HG03520 (cell line): ENCODE measurements at regions not wholly inside any gene's neighbourhood (a gene's known extent, or its start where the extent isn't known, plus 50 kb on each side); places are given as distances from the start of the nearest gene placed in this dataset.
"Not testable (repeated sequence)": the region's sequence is repeated elsewhere in the genome, so short reads cannot be mapped to it uniquely, and the experiment has no call there.

Experiments
- ATAC-seq: cut with Tn5 transposase; IDR thresholded peaks from one replicate; pipeline ENCODE4 v1.9.1; 2021; ENCODE audit warnings: mild to moderate bottlenecking, moderate library complexity; ENCODE audit not compliant: unreplicated experiment

DNA sequence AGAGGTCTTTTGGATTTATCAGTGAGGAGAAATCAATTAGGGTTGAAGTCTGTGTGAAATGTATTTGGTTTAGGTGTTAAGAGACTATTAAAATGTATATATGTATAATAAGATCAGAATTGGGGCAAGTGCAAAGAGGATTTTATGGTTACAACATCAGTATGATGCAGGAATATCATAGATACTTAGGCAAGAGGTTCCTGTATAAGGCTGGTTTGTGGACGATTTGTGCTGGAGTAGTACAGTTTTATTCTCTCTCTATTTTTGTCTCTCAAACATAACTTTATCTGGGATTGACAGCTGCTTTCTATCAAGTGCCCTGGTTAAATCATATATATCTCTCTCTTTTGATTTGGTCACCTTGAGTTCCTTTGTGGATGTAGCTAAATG, 142.5 kb downstream of the CTH start:
- ATAC-seq, result no peak

DNA sequence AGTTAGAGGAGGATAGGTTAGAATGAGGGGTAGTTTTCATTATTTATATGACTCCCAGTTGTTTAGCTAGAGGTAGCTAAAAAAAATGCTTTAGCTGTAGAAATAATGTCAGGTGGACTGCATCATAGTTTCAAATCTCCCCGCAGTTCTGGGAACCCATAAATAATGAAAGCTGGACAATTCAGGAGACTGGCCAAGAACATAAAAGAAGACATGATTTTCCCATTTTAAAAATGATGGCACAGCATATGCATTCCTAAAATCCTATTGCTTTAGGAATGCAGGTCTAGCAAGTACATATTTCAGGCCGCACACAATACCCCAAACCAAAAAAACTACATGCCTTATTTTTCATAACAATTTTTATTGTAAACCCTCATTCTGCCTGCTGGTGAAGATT, 143.3 kb downstream of the CTH start:
- ATAC-seq, result no peak

DNA sequence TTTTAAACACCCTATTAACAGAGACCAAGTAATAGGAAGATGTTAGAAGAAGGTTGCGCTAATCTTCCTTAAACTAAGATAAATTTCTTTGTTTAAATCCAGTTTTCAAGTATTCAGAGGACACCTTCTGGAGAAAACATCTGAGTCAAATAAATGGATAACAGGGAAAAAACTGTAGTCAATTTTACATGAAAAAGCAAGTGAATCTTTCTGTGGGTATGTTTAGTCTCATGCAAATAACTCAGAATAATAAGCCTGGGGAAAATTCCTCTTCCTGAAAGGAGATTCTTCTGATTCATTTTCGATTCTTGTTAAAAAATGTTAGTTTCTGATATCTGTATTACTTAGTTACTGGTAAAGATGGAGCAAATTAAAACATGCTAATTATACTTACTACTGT, 145.5 kb downstream of the CTH start:
- no peak for ATAC-seq

DNA sequence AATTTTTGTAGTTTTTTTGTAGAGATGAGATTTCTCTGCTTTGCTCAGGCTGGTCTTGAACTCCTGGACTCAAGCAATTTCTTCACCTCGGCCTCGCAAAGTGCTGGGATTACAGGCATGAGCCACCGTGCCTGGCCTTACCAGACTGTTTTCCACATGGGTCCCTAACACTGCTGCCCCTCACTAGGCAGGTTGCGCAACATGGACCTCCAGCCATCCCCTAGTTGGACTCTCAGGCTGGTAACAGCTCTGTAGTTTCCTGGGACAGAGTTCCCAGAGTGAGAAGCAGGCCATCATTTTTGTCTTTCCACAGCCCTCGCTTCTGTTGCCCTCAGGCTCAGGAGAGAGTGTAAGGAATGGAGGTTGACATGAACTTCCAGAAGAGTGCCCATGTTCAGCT, 156.1 kb downstream of the CTH start:
- no peak for ATAC-seq

DNA sequence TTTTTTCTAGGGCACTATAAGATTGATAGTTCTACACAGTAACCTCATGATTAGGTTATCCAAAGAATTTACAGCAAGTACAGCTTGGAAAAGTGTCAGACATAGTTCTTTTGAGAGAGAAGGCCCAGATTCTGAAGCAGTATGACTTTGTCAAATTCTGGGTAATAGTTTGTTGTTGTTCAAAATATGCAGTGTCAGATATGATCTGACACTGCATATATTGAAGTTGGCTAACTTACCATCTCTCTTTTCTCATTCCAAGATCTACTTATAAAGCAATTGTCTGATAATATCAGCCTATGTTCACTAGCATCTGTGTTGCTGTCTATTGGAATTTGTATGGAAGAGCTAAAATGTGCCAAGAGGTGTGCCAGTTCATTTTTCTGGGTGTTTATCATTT, 160.1 kb downstream of the CTH start:
- ATAC-seq, result no peak

DNA sequence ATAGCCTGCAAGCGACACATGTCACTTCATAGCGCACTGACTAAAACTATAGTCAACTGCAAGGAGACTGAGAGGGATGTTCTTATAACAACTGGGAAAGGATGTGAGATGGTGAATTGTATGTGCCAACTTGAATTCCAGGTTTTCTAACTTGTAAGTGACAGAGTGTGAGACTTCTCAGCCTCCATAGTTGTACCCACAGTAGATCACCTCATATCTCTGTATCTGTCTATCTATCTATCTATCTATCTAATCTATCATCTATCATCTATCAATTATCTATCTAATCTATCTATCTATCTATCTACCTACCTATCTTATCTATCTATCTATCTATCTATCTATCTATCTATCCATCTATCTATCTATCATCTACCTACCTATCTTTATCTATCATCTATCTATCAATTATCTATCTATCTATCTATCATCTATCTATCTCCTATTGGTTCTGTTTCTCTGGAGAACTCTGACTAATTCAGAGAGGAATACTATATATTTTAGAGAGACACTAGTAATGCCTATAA, 162.3 kb downstream of the CTH start:
- no peak for ATAC-seq

DNA sequence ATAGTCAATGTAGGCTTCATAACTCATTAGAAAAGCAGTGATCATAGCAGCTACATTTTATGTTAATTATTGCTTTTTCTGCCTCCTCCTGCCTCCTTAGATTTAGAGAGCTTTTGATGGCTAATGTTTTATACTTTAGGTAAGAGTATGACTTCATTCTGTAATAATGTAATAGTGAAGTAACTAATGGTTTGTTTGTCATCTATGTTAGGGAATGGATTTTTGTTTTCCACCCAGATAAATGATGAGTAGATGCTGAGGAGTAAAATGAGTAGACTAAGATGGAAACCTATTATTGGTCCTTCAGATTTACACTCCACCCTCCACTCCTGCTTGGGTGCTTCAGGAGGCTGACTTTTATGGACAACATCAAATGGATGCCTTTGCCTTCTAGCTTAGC, 170.6 kb downstream of the CTH start:
- ATAC-seq, result no peak

DNA sequence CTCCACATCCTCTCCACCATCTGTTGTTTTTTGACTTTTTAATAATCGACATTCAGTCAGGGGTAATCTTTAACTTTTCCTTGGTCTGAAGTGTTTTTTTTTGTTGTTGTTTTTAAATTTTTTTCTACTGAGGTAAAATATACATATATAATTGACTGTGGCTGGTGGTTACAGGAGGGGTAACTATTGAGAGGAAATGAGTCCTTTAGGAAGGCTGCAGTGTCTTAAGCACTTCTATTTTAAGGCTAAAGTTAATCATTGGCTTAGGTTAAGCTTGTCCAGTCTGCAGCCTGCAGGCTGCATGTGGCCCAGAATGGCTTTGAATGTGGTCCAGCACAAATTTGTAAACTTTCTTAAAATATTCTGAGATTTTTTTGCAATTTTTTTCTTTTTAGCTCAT, 172.5 kb downstream of the CTH start:
- peak; percentile 61 for ATAC-seq

DNA sequence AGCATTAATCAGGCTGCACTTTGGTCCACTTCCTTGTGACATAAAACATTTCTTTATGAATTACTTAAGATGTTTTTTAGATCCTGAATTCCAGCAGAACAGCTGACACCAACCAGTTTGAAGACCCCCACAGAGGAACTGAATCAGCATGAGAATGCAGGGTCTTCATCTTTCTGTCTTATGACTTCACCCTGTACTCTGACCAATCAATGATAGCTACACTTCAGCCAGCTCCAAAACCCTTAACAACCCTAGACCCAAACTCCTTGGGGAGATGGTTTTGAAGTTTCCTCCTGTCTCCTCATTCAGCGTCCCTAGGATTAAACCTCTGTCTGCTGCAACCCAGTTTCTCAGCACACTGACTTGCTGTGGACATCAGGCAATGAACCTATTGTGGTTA, 175.0 kb downstream of the CTH start:
- no peak for ATAC-seq

DNA sequence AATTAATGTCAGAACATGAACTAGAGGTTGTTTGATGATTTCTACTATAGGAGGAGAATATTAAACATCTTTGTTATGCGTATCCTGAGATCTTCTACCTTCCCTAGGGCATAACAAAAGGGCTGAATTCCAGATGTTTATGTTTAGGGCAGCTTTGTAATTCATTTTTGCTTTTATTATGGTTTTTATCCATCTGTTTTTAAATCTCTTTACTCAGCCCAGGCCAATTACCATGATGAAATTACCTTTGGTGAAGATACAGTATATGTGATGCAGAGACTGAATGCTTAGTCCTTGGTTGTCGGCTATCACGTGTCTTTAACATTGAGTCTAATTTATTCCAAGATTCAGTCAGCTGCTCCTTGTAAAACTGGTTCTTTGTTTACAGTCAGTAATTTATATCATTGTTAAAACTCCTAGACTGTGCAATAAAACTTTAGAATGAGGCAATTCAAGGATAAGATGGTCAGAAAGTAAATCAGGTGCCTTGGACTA, 176.9 kb downstream of the CTH start:
- no peak for ATAC-seq

DNA sequence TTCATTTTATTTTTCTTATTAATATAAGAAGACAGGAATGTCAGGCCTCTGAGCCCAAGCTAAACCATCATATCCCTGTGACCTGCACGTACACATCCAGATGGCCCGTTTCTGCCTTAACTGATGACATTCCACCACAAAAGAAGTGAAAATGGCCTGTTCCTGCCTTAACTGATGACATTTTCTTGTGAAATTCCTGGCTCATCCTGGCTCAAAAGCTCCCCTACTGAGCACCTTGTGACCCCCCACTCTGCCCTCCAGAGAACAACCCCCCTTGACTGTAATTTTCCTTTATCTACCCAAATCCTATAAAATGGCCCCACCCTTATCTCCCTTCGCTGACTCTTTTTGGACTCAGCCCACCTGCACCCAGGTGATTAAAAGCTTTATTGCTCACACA, 182.5 kb downstream of the CTH start:
- not testable (repeated sequence) for ATAC-seq

DNA sequence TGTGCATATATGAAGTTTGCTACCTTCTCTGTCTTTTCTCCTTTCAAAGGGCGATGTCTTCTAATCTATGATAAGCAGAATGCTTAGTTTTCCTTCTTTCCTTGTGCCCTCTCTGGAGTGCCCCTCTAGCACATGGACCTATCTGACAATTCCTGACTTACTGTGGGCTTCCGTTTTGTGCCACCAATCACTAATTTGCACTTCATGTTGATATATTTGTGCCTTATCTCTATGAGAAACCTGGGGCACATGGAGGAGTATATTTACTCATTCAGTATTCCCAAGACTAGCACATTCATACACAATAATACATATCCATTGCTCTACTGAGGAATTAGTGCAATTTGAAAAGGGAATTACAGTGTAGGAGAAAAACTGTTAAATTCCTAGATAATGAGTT, 197.7 kb downstream of the CTH start:
- ATAC-seq, result no peak

DNA sequence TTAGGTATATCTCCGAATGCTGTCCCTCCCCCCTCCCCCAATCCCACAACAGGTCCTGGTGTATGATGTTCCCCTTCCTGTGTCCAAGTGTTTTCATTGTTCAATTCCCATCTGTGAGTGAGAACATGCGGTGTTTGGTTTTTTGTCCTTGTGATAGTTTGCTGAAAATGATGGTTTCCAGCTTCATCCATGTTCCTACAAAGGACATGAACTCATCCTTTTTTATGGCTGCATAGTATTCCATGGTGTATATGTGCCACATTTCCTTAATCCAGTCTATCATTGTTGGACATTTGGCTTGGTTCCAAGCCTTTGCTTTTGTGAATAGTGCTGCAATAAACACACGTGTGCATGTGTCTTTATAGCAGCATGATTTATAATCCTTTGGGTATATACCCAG, 199.1 kb downstream of the CTH start:
- ATAC-seq, result not testable (repeated sequence)

DNA sequence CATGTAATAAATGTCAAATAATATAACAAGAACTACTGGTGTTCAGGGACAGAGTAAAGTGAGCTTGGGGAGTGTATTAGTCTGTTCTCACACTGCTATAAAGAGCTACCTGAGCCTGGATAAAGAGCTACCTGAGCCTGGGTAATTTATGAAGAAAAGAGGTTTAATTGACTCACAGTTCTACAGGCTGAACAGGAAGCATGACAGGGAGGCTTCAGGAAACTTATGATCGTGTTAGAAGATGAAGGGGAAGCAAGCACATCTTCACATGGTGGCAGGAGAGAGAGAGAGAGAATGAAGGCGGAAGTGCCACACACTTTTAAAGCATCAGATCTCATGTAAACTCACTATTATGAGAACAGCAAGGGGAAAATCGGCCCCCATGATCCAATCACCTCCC, 205.9 kb downstream of the CTH start:
- ATAC-seq, result no peak

DNA sequence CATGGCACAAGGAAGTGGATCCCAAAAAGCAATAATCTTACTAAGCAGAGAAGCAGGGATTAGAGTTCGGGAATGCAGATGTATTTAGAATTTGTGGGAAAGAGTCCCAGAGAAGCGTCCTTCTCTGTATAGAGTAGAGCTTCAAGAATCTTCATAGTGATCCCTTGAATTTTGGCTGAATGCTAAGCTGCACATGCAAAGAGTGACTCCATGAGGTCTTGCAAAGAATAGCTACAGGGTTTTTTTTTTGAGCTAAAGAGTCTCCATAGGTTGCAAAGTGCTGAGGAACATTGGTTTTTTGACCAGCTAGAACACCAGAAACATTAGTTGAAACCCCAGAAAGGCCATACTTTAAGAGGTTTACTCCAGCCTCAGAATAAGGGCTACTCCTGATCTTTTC, 206.7 kb downstream of the CTH start:
- no peak for ATAC-seq

DNA sequence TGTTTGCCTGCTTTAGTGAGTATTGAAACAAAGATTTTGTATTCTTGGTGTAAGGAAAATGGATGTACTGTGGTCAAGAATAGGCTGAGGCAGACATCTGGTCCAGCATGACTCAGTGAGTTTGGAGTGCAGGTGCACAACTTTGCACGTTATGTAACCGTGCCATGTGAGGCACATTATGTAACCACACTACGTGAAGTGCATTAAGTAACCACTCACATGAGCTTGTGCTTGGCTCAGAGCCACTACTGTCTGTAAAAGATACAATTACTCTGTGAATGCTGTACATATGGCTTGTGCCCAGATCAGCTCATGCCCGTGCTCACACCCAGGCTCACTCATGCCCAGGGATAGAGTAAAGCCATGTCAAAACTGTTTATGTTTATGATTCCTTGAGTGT, 216.8 kb downstream of the CTH start:
- ATAC-seq, result no peak

DNA sequence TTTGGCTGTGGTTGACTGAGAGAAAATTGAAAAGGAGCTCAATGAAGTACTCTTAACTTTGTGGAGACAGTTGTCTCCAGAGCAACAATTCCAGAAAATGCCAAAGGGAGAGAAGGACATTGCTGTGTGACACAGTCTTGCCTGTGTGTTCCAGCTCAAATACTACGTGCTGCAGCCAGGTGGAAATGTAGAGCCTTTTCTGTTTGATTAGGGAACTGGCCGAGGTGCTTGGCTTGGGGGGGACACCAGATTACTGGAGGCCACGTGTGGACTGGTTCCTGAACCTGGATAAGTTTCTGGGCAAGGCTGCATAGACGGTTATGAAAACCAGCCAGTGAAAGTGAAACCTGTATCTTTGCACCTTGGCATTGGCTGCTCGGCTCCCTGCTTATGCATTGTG, 217.9 kb downstream of the CTH start:
- ATAC-seq, result no peak

DNA sequence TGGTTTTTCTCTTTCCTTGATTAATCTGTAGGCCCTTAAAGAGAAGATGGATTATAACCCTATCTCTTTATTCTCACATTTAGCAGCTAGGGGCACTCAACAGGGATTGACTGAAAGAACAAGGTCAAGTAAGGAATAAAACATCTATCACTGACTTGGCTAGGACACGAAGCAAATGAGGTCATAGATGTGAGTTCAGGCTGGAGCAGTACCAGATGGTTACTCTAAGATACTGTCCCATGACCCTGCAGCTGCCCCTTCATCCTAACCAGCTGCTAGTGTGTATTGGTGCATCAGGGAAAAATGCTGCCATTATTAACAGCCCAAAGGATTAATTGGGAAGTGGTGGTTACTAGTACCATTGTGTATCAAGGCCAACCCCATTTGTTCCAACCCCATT, 221.9 kb downstream of the CTH start:
- no peak for ATAC-seq

DNA sequence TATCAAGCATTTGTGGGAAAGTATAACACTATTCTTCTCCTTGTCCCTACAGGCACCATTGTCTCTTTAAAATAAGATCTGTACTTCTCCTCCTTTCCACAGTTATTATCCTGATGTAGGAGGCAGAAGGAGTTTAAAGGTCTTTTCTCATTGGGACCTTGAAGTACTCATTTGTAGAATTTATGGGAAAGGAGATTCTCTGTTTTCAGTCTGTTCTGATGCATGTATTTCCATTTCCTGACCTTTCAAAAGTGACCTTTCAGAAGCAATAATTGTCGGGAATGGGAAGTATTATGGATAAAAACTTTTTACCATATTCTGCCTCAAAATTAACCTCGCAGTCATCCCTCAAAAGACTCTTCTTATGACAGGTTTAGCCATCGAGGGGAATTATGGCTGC, 224.8 kb downstream of the CTH start:
- no peak for ATAC-seq

DNA sequence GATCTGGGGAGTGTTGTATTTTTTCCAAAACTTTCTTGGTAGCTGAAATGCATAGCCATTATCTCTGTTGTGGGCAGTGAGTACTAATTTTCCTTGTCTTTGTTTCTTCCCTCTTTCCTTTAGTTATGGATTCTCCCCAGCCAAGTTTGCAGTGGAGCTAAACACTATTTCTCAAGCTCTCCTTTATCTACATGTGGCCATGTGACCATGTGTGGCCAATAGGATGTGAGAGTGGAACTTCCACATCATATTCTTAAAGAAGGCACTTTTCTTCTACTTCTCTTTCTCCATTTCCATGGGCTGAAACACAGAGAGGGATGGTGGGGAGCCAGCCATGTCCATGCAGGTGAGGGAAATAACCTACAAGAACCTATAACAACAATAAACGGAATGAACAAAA, 230.8 kb downstream of the CTH start:
- no peak for ATAC-seq

DNA sequence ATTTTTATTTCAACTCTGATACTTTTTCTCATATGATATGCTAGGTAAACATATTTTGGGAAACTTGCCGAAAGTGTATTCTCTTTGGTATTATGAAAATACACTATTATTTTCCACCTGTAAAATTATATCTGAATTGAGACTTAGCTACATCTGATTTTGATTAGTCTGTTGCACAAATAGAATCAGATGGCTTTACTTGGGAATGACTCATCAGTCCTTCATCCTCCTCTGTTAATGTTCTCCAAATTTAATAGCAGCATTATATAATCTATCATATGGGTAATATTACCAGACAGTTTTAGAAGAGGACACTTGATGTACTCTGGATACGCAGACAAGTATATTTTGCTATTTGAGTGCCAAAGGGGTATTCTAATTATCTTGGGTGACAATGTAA, 245.3 kb downstream of the CTH start:
- ATAC-seq, result no peak

DNA sequence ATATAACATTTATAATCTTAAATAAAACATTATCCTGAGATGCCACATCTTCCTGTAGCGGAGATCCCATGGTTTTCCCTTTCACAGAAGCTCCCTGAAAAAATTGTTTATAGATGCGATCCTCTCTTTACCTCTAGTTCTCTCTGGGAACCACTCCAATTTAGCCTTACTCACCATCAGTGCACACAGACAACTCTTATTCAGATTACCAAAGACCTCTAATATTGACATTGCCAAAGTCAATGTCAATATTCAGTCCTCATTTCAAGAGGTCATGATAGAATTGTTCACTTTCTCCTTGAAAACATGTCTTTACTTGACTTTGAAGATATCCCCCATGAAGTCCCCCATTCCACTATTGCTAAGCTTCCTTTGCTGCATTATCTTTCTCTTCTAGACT, 248.8 kb downstream of the CTH start:
- ATAC-seq, result no peak

DNA sequence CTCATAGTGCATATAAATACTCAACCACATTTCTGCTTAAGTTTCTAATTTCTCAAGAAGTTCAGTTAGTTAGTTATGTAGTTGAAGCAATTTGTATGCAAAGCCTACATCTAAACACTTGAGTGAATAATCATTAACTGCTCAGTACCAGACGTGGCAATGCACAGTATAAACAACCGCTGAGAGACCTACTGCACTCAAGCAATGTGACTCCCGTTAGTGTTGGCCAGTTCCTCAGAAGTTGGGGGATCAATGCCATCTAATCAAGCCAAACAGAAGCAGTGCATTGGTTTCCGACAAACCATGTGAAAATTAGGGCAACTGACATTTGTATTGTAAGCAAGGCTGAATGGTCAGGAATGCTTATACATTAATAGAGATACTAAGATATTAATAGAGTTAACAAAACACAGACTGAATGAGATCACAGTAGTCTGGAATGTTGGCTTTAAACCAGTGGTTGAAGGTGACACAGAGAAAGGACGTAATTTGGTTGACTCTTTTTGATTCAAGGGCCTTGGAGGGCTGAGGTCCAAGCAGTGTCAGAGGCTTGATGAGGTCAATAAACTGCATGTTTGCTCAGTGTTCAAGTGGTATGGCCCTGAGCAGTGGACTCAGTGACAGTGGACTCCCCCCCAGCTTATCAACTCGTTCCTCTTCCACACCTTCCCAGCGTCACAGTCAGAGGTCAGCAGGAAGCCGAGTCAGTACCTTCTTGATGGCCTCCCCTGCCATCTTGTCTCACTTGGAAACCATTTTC, 255.5 kb downstream of the CTH start:
- no peak for ATAC-seq
